WI38 (cell line): ENCODE measurements at regions not wholly inside any gene's neighbourhood (a gene's known extent, or its start where the extent isn't known, plus 50 kb on each side); places are given as distances from the start of the nearest gene placed in this dataset.

Experiments used
- H3K4me3 ChIP-seq: 2 replicates; pipeline ENCODE4 v1.5.1; 2011; ENCODE audit warnings: low read depth, mild to moderate bottlenecking, control low read depth, low read length
- CTCF ChIP-seq: IDR thresholded peaks from 2 replicates; pipeline ENCODE4 v1.5.1; 2012; ENCODE audit warnings: low read depth, mild to moderate bottlenecking, control low read depth, low read length

GRCh38 chr2:161031511-161031910 is 128.7 kb upstream of the TANK start:
- H3K4me3 ChIP-seq: no peak overlapping the region

GRCh38 chr2:161032635-161033034 is 127.6 kb upstream of the TANK start:
- TF ChIP-seq CTCF: no peak
- H3K4me3 ChIP-seq: no peak overlapping the region

More at GRCh38 chr2:161031511-161031910, 128.7 kb upstream of the TANK start:
- TF ChIP-seq CTCF: no peak

GRCh38 chr2:161033059-161033660 is 127.1 kb upstream of the TANK start:
- no peak overlapping the region for H3K4me3 ChIP-seq
- no peak for TF ChIP-seq CTCF

GRCh38 chr2:161036926-161037325 is 123.3 kb upstream of the TANK start:
- H3K4me3 ChIP-seq: no peak overlapping the region
- TF ChIP-seq CTCF: no peak

GRCh38 chr2:161039071-161039470 is 121.2 kb upstream of the TANK start:
- no peak overlapping the region for H3K4me3 ChIP-seq
- no peak for TF ChIP-seq CTCF

- no peak overlapping the region for H3K4me3 ChIP-seq
- TF ChIP-seq CTCF: no peak
Observed at GRCh38 chr2:161041356-161041755, 118.9 kb upstream of the TANK start.

- TF ChIP-seq CTCF: no peak
- H3K4me3 ChIP-seq: no peak overlapping the region
Observed at GRCh38 chr2:161042990-161043625, 117.1 kb upstream of the TANK start.
